ENCODE measurements at regions not wholly inside any gene's neighbourhood (a gene's known extent, or its start where the extent isn't known, plus 50 kb on each side); places are given as distances from the start of the nearest gene placed in this dataset.

DNA sequence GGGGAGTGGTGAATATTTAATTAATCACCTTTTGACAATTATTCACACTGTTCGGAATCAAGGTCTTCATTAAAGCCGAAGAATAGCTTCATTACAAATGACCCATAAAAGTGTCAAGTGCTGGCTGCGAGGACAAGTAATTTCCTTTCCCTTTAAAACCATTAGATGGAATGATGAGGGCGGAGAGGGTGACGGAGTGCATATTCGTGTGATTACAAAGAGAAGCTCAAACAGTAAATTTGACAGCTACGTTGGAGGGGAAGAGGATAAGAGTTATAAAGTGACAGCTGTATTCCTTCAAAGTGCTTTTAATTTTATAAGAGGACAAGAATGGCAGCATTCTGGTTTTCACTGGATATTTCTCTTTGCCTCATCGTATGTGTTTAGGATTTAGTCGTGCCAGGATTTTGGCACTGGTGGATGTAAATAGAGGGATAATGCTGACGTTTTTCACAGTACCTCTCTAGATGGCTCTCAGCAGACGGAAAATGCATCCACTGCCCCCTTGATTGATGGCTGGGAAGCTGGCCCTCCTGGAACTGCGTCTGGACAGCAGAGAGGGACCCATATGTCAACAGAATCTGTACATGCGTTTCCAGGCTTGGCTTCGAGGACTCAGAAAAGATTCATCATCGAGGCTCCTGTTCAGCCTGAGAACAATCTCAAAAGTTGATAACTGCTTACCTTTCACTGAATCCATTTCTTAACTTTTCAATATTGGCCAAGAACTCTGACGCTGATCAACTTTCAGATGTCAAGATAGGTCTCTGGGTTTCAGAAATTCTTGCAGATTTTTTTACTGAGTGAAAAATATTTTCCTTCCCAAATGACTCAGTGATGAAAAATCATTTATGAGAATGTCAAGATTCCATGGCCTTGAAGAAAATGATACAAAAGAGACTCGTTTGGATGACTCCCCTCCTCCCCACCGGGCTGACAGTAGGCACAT lies 50.4 kb upstream of the IRX2 start:
- DNase-seq (ENCODE audit: low spot score), result peak; percentile 9
